CD4-positive, alpha-beta T cell treated with Interleukin-17A for 4 hours (primary cell): ENCODE measurements at regions not wholly inside any gene's neighbourhood (a gene's known extent, or its start where the extent isn't known, plus 50 kb on each side); places are given as distances from the start of the nearest gene placed in this dataset.

Source experiments
- DNase-seq: peaks from one replicate; pipeline ENCODE4 v3.0.0-alpha.2; 2020; ENCODE audit warnings: mixed read lengths

DNA sequence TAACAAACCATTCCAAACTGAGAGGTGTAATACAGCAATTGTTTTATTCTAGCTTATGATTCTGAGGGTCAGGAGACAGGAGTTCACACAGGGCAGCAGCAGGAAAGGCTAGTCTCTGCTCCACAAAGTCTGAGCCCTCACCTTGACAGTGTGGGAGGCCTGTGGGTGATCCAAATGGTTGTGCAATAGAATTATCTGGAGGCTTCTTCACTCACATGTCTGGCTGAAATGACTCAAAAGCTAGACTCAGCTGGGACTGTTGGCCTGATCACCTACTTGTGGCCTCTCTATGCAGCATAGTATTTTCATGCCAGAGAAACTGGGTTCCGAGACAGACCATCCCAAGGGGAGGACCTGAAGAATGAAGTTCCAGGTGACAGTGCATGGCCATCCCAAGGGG lies 233.9 kb upstream of the UBE2E2 start:
- DNase-seq = no peak

DNA sequence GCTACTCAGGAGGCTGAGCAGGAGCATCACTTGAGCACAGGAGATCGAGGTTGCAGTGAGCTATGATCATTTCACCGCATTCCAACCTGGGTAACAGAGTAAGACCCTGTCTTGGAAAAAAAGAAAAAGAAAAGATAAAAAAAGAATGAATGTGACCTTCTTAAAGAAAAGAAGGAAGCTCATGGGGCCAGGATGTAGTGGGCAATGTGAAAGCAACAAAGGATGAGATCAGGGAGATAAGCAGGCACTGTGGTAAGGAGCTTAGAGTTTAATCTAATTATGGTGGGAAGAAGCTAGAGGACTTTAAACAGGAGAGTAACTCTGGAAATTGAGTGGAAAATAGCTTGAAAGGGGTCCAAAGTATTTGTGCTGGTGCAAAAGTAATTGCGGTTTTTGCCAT lies 231.6 kb upstream of the UBE2E2 start:
- no peak for DNase-seq

DNA sequence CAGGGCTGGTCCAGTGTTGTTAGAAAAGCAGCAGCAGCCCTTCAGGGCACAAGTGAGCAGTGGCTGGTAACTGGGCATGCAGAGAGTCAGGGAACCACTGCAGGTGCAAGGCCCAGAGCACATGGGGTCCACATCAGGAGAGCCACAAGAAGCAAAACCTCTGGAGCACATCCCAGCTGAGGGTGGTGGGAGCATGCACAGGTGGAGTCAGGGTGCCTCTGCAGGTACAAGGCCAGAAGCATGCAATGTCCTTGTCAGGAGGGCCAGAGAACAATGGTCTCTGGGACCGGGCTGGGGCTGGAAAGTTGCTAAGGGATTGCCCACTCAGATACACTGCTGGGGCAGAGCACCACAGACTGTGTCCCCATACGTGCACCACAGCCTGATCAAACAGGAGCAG lies 226.1 kb upstream of the UBE2E2 start:
- DNase-seq = no peak

DNA sequence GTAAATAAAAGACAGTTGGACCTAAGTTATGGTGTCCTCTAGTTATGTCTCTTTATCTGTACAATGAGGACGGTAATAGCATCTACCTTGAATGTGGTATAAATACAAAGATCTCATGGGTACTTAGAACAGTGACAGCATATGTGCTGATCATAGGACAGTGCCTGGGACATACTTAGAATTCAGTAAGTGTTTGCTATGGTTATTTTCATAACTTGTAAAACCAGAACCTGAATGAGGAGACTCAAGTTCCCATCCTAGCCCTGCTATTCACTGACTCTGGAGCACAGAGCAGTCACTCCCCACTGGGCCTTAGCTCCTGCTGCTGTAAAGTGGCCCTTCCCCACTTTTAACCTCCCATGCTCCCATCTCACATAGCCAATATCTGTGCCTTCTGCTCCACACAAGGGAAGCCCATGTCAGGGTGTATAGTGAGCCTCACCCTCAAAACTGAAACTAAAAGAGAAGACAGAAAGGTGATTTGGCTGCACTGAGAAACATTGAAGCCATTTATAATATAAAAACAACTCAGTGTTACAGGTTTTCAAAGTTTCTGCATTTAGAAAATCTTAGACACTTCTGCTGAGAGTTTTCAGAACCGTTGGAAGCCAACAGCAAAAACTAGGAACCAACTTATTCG lies 225.4 kb upstream of the UBE2E2 start:
- DNase-seq = no peak

DNA sequence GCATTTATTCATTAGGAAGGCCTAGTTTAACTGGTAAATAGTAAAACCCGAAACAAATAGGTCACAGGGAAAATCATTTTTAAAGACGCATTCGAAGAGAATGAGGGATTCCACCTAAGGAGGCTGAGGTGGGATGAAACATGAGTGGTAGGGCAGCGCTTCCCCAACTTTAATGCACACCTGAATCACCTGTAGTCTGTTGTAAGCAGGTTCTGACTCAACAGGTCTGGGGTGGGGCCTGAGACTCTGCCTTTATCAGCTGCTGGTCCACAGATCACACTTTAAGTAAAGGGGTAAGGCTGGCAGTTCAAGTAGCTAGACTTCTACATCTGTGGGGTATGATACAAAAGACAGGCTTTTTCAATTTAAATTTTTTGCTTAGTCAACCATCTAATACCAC lies 223.5 kb upstream of the UBE2E2 start:
- DNase-seq = no peak

DNA sequence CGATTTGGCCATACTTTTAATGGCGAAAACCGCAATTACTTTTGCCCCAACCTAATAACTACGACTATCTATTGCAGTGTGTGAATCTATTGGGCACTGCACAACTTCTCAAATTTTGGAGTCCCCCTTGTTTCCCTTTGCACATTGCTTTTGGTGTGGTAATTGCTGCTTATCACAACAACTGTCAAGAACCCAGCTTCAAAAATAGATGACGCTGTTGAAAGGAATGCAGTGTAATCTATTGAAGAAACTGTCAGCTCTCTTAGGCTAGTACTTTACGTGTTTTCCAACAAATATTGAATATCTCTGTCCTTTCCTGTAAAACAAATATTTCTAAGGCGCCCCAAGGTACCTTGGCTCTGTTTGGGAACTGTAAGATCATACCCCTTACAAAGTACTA lies 222.8 kb upstream of the UBE2E2 start:
- DNase-seq = no peak

DNA sequence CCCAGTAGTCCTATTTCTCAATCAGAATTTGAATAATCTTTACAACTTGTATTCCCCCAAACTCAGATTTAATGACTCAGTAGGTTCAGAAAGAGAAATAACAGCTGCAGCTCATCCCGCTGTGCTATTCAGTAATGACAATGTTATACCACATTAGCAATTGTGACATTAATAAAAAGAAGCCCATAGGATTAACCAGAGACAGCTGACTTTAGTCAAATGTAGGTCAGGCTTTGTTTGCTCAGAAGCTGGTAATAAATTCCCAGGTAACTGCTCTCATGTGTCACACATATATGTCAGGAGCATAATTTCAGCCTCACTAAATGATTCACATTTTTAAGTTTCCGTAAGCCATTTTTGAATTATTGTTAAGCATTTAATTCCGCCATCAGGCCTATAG lies 222.0 kb upstream of the UBE2E2 start:
- DNase-seq = no peak

DNA sequence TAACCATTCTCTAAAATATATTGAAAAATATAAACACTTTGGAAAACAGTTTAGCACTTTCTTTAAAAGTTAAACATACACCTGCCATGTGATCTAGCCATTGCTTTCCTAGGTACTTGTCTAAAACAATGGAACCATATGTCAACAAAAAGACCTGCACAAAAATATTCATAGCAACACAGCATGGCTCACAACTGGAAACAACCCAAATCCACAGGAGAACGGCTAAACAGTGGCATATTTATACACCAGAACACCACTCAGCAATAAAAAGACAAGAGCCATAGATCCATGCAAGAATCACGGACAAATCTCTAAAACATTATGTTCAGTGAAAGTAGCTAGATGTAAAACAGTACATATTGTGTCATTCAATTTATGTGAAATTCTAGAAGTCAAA lies 221.3 kb upstream of the UBE2E2 start:
- no peak for DNase-seq

DNA sequence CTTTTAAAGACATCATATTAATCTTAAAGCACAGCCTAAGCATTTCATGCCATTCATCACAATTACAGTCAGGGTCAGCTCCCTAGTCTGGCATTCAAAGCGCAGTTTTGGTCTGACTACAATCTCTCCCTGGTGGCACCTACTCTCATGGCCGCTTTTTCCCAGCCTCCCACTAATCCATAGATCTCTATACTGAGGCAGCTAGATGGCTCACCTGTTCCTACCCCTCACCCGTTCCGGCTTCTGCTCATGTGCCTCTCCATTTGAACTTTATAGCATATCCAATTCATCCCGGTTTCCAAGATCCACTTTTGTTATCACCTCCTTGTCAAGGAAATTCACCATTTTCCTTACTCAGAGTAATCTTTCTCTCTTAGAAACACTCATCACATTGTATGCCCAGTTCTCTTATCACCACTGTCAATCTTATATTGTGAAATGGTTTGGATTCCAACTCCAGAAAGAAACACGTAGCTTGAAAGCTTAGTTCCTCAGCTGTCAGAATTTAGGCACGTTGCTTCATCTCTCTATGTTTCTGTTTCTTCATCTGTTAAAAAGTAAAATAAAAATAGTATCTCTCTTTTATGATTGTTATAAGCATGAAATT lies 220.0 kb upstream of the UBE2E2 start:
- DNase-seq = no peak

DNA sequence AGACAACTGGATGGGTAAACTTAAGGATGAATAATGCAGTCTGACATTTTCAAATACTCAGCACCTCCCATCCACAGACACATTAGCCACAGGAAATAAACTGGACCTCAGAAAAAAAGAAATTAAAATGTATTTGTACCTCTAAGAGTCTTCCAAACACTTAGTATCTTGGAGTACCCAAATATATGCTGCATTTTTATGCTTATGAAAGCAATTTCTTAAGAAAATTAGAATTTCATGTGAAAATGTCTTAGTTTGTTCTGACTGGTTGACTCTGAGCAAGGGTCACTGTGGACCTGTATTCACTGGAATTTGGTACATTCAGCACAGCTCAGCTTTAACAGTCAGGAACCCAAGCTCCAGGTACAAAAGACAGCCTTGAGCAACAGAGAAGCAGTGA lies 216.2 kb upstream of the UBE2E2 start:
- no peak for DNase-seq

DNA sequence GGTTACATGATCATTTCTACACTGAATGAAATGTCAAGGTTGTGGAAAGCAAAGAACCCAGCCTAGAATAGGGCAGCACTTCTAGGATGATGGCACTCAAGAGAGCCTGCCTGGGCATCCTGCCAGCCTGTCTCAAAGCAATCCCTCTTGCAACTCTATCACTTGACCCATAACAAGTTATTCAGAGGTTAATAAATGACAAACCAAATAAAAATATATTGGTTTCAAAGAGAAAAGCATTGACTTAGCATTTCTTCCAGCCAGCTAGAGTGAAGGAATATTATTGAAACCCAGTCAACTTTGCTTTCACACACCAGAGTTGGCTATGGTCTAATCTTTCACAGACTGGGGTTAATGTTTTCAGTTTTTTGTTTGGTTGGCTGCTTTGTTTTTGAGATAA lies 214.6 kb upstream of the UBE2E2 start:
- DNase-seq = no peak

DNA sequence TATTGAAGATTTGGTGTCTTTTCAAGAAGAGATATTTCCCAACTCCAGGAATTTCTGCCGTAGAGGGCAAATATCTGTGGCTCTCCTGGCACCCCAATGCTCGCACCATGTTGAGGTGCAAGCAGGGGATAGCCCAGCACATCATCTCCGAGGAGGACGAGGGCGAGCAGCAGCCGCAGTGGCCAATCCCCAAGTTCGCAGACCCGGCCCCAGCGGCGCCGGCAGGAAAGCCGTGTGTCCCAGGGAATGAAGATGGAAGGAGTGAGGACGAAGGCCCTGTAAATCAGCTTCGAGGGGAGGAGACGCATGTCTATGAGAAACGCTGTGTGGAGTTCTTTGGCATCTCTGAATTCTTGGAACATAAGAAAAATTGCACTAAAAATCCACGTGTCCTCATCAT lies 213.4 kb upstream of the UBE2E2 start:
- no peak for DNase-seq

DNA sequence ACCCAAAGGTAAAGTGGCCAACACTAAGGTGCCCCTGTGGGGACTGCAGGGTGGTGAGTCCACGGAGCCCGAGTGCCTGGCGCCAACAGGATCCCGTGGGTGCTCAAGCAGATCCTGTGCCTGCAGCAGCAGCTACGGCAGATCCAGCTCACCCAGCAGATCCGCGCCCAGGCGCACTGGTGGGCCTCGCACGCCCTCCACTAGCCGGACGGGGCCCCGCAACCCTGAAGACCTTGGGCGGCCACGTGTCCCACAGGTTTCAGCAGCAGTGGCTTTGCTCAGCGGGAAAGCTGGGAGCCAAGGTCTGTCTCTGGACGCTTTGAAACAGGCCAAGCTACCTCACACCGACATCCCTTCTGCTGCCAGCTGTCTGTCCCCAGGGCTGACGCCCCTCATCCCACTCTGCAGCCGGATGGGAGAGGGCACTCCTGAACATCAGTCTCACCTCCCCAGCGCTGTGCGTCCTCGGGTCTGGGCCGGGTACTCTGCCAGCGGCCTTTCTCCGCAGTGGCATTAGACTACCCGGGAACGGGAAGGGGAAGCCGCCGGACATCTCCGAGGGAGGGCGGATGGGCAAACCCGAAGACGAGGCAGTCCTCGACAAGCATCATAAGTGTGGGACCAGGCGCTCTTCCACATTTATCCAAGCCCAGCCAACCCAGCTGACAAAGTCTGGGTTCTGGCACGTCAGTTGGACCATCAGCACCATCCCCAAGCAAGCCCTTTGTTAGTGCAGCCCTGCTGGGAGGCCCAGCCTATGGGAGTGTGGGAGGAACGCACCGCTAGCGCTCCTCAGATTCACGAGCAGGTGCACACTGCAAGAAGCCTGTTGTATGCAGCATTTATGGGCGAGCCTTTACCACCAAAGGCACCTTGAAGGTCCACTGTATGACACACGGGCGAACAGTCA lies 212.6 kb upstream of the UBE2E2 start:
- DNase-seq = no peak

DNA sequence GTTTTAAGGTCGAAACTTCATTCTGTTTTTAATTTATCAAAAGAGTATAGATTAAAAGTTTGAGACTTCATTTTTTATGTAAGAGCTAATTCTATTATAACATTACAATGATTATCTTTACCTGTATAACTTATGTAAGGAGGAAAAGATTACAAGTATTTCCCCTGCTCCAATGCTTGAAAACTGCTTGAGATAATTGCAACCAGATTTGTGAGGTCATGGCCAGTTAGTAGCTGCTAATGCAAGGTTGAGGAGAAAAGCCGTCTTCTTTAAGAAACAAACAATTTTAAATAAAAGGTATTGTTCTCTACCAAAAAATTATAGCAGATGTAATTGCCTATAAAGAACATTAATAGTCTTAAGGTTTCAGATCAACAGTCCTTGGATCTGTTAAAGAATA lies 208.3 kb upstream of the UBE2E2 start:
- no peak for DNase-seq

DNA sequence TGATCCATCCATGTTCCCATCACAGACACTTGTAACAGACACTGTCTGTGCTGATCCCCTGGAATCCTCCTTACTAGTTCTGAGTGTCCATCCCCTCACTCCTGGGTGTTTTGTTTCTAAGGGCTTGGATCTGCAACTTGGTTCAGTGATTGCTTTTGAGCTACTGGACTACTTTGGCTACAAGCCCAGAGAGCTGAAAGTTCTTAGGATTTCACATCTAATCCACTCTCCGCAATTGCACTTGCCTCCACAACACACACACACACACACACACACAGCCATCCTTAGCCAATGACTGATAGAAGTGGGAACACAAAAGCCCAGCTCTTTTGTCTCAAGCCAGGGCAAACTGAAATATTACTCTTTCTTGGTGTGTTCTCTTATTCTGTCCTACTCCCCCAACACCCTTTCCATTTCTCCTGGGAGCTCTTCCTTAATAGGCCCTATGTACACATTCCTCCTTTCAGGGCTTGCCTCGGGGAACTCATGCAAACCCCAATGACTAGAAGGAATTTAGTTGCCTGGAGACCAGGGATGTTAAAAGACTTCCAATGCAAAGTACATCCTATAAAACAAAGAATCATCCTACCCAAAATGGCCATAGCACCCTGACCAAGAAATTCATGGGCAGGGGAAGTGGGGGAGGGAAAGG lies 206.1 kb upstream of the UBE2E2 start:
- no peak for DNase-seq

DNA sequence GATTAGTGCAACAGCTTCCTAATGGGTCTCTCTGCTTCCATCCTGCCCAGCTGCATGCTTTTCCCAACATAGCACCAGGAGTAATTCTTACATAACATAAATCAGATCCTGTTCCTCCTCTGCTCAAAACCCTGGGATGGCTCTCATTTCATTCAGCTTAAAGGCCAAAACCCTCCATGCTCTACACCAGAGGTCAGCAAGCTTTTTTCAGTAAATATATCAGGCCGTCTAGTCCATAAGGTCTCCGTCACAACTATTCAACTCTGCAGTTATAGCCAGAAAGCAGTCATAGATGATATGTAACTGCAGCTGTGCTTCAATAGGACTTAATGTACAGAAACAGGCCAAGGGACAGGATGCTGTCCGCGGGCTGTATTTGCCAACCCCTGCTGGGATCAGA lies 202.8 kb upstream of the UBE2E2 start:
- no peak for DNase-seq

DNA sequence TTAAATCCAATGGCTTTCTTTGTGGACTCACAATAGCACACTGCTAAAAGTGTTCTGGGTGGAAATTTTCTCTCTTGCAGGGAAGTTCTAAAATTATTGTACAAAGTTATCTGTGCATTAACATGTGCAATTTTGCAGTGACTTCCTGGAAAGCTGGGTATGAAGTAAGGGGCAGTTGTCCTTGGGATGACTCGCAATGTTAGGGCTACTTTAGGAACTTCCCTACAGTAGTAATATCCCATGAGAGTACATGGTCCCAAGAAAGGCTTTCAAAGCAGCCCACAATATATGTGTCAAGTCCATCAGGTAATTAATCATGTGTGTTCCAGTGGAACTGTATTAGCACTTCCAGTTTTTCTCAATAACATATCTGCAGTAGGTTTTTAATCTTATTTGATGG lies 201.0 kb upstream of the UBE2E2 start:
- DNase-seq = no peak

DNA sequence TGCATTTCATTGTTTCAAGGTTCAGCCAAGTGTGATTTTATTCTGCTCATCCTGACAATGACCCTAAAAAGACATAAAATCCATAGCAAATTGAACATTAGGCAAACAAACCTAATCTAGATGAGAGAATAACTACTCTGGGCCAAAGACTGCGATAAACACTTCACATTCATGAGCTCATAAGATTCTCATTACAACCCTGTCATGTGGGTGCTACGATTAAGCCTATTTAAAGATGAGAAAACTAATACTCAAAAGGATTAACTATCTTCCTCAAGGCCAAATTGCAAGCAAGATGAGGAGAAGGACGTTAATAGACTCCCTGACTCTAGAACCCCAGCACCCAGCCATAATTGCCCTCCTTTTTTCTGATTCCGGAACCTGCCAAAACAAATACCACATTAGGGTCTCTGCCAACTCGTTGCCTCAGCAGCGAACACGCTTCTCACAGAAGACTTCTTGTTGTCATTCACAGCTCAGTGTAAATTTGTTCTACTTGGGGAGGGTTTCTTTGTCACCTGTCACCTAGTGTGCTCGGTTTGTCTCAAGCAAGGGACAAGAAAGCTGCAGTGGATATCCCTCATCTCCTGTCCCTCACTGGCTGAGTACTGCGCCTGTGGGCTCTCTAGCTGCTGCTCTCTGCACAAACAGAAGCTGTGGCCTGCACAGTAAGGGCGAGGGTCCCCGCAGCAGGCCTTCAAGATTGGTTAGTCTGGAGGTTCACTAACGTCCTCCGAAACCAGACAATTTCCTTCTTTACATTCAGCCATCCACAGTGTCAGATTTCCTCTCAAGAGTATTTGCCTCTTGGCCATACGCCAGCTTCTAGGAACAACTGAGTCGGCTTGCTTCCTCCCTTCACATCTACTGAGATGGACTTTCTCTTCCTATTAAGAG lies 200.0 kb upstream of the UBE2E2 start:
- DNase-seq = no peak

DNA sequence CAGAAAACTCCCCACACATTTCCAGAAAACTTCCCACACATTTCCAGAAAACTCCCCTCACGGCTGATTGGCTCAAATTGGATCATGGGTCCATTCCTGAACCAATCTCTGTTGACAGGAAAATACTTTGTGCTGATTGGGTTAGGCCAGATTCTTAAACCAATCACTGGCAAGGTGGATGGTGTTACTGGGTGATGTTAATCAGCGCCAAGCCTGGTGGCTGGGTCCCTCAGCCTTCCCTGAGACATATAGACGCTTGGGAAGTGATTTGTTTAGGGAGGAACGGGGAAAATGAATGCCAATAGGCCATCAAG lies 199.4 kb upstream of the UBE2E2 start:
- no peak for DNase-seq

DNA sequence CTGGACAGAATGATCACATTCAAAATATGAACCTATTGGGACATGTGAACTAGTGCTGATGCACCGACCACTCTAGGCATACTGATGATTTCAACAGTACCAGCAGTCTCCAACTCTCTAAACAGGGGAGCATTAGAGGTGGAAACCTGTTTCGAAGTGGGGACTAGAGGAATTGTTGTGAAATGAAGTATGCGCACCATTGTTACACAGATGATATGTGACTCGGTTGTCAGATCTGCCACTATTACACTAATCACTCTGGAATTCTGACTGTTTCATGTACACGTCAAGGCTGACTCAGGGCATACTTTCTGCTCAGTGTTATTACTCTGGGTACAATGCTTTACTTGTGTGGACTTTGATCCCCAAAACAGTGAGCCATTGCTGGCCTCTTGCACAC lies 198.2 kb upstream of the UBE2E2 start:
- DNase-seq = no peak

DNA sequence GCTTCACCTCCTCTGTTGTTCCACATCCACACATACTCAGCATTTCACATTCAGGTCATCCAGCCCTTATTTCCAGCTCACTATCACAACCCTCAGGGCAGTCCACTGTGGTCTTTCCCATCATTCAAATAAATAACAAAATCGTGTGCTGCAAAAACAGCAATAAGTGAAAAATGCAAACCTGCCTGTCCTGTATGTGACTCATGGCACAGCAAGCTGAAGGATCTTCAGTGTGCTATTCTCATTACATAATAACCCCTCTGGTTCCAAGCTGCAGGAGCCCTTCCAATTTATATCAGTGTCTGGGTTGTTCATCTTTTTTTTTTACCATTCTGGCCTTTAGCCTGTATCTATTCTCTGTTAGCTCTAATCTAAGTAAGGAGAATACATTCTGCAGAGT lies 185.3 kb upstream of the UBE2E2 start:
- DNase-seq = no peak

DNA sequence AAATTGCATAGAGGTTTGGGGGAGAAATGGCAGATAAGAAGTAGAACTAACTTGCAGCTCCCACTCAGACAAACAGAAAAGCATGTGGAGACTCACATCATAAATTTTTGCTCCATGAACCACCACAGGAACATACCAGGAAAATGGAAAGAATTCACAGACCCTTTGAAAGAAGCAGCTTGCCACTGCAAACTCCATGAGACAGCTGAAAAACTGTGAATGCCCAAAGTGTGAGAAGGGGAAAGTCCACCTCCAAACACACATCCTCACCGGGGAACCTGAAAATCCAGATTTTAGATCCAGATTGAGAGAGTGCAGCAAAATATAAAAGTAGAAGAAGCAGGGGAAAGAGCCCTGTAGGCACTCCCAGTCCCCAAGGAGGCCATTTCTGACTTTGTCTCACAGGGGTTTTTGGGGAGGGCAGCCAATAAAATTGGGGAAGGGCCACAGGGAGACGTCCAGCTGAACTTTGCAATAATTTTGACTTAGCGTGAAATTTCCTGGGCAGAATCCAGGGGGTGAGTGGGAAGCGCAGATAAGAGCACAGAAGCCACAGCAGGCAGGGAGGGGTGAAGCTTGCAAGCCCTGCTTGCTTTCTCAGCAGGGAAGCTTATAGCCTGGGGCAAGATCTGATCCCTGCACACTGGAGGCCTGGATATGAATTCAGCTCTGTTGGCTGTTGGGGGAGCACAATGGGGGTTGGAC lies 183.4 kb upstream of the UBE2E2 start:
- no peak for DNase-seq
